Esophagus muscularis mucosa (tissue), 3 donors: ENCODE measurements at regions not wholly inside any gene's neighbourhood (a gene's known extent, or its start where the extent isn't known, plus 50 kb on each side); places are given as distances from the start of the nearest gene placed in this dataset.

Experiments
- CTCF ChIP-seq, 3 experiments: fragments of 200-600 bp in 2 of 3; fragments of 450-650 bp in 1 of 3; sonication (generic) in 2 of 3; IDR thresholded peaks; one replicate each; pipeline ENCODE4 v1.5.1; 2017 to 2019; ENCODE audit warnings: antibody characterized with exemption in 3 of 3, mild to moderate bottlenecking in 2 of 3, moderate library complexity in 1 of 3
- POLR2A ChIP-seq: fragments of 450-650 bp; IDR thresholded peaks from one replicate; pipeline ENCODE4 v1.6.1; 2017; ENCODE audit warnings: antibody characterized with exemption, moderate library complexity, mild to moderate bottlenecking, low read depth

- no peak for TF ChIP-seq POLR2A
- TF ChIP-seq CTCF (IDR thresholded peaks at IDR 0.05), result no peak
Measured at GRCh38 chr6:168133168-168133561, 54.2 kb upstream of the FRMD1 start.
